ENCODE measurements at regions not wholly inside any gene's neighbourhood (a gene's known extent, or its start where the extent isn't known, plus 50 kb on each side); places are given as distances from the start of the nearest gene placed in this dataset.

GRCh38 chr4:184315675-184316359, 98.1 kb upstream of the ENPP6 start:
- Mint-ChIP-seq H3K4me1 (peaks cover 99% of the 10 kb centered on the region), H3K9me3 (no peaks in the 10 kb centered on the region), H3K27me3 (no peaks in the 10 kb centered on the region), H3K27ac (peak overlapping the region; percentile 45 to 93), H3K4me3 (peak overlapping the region; percentile 3 to 4)
- no peak for ATAC-seq
- DNase-seq = no peak

GRCh38 chr4:184313702-184314659, 96.3 kb upstream of the ENPP6 start:
- Mint-ChIP-seq H3K4me3 (peak overlapping the region; percentile 90 to 91), H3K4me1 (peaks cover 100% of the 10 kb centered on the region), H3K9me3 (no peaks in the 10 kb centered on the region), H3K27me3 (no peaks in the 10 kb centered on the region), H3K27ac (peak overlapping the region; percentile 99)
- peak; percentile 62 to 74 for DNase-seq
- ATAC-seq = peak; percentile 86

GRCh38 chr4:184313058-184313581, 95.4 kb upstream of the ENPP6 start:
- Mint-ChIP-seq H3K27ac (peak overlapping the region; percentile 99), H3K4me3 (peak overlapping the region; percentile 90 to 91), H3K4me1 (peaks cover 95% of the 10 kb centered on the region), H3K27me3 (no peaks in the 10 kb centered on the region), H3K9me3 (no peaks in the 10 kb centered on the region)
- peak in 1 of 2 donors; percentile 49 for DNase-seq
- peak; percentile 44 for ATAC-seq

GRCh38 chr4:184312126-184312525, 94.5 kb upstream of the ENPP6 start:
- no peaks in the 10 kb centered on the region for H3K9me3 Mint-ChIP-seq
- DNase-seq (no peak), ATAC-seq (no peak)
- peak overlapping the region; percentile 90 to 91 for H3K4me3 Mint-ChIP-seq
- no peaks in the 10 kb centered on the region for H3K27me3 Mint-ChIP-seq
- H3K4me1 Mint-ChIP-seq = peaks cover 90% of the 10 kb centered on the region
- peak overlapping the region; percentile 44 to 99 for H3K27ac Mint-ChIP-seq

- Mint-ChIP-seq H3K4me1 (peaks cover 85% of the 10 kb centered on the region), H3K27me3 (no peaks in the 10 kb centered on the region), H3K4me3 (peak overlapping the region; percentile 70 to 91), H3K9me3 (no peaks in the 10 kb centered on the region), H3K27ac (peak overlapping the region; percentile 35 to 90)
- ATAC-seq (no peak), DNase-seq (no peak)
These were observed 93.4 kb upstream of the ENPP6 start for GRCh38 chr4:184310881-184311709.

- no peaks in the 10 kb centered on the region for H3K9me3 Mint-ChIP-seq
- H3K4me1 Mint-ChIP-seq = peaks cover 75% of the 10 kb centered on the region
- H3K4me3 Mint-ChIP-seq = peak overlapping the region; percentile 70 to 91
- DNase-seq (peak in 1 of 2 donors; percentile 65), ATAC-seq (peak; percentile 63)
- no peaks in the 10 kb centered on the region for H3K27me3 Mint-ChIP-seq
- peak overlapping the region; percentile 55 to 86 for H3K27ac Mint-ChIP-seq
These were observed 92.5 kb upstream of the ENPP6 start for GRCh38 chr4:184310171-184310567.

GRCh38 chr4:184309241-184310170, 91.8 kb upstream of the ENPP6 start:
- no peaks in the 10 kb centered on the region for H3K27me3 Mint-ChIP-seq
- H3K4me3 Mint-ChIP-seq = peak overlapping the region; percentile 70 to 91
- DNase-seq = no peak
- peaks cover 69% of the 10 kb centered on the region for H3K4me1 Mint-ChIP-seq
- peak overlapping the region; percentile 35 to 55 for H3K27ac Mint-ChIP-seq
- H3K9me3 Mint-ChIP-seq = peaks cover 4 to 5% of the 10 kb centered on the region in 2 donors
- no peak for ATAC-seq

- H3K27ac Mint-ChIP-seq = no peak overlapping the region
These were observed 89.3 kb upstream of the ENPP6 start for GRCh38 chr4:184306949-184307348.

GRCh38 chr4:184306470-184306869, 88.8 kb upstream of the ENPP6 start:
- ATAC-seq (no peak), DNase-seq (no peak)
- Mint-ChIP-seq H3K9me3 (peaks cover 18 to 22% of the 10 kb centered on the region in 2 donors), H3K4me3 (no peak overlapping the region), H3K27ac (no peak overlapping the region), H3K27me3 (no peaks in the 10 kb centered on the region), H3K4me1 (peaks cover 38% of the 10 kb centered on the region)

More at GRCh38 chr4:184306949-184307348, 89.3 kb upstream of the ENPP6 start:
- no peak for ATAC-seq
- peaks cover 18 to 22% of the 10 kb centered on the region in 2 donors for H3K9me3 Mint-ChIP-seq
- H3K27me3 Mint-ChIP-seq = no peaks in the 10 kb centered on the region
- no peak for DNase-seq
- peaks cover 43% of the 10 kb centered on the region for H3K4me1 Mint-ChIP-seq
- no peak overlapping the region for H3K4me3 Mint-ChIP-seq

- Mint-ChIP-seq H3K27ac (no peak overlapping the region), H3K4me1 (no peaks in the 10 kb centered on the region), H3K4me3 (no peak overlapping the region), H3K27me3 (no peaks in the 10 kb centered on the region), H3K9me3 (peaks cover 18 to 22% of the 10 kb centered on the region in 2 donors)
- no peak for DNase-seq
- no peak for ATAC-seq
These were observed 83.1 kb upstream of the ENPP6 start for GRCh38 chr4:184300816-184301215.

- Mint-ChIP-seq H3K4me3 (no peak overlapping the region), H3K27me3 (no peaks in the 10 kb centered on the region), H3K27ac (peak overlapping the region in 1 of 2 donors; percentile 14), H3K4me1 (no peaks in the 10 kb centered on the region), H3K9me3 (peaks cover 5 to 7% of the 10 kb centered on the region in 2 donors)
- DNase-seq (no peak), ATAC-seq (no peak)
These were observed 80.6 kb upstream of the ENPP6 start for GRCh38 chr4:184298254-184298653.

GRCh38 chr4:184295206-184295605, 77.5 kb upstream of the ENPP6 start:
- Mint-ChIP-seq H3K27ac (no peak overlapping the region), H3K27me3 (no peaks in the 10 kb centered on the region), H3K4me1 (peaks cover 7% of the 10 kb centered on the region), H3K9me3 (no peaks in the 10 kb centered on the region), H3K4me3 (no peak overlapping the region)
- ATAC-seq (no peak), DNase-seq (no peak)

- Mint-ChIP-seq H3K9me3 (no peaks in the 10 kb centered on the region), H3K4me1 (peaks cover 12% of the 10 kb centered on the region), H3K27me3 (no peaks in the 10 kb centered on the region), H3K27ac (no peak overlapping the region), H3K4me3 (no peak overlapping the region)
- ATAC-seq (no peak), DNase-seq (no peak)
These were observed 77.0 kb upstream of the ENPP6 start for GRCh38 chr4:184294606-184295133.

GRCh38 chr4:184293552-184293951, 75.9 kb upstream of the ENPP6 start:
- Mint-ChIP-seq H3K27me3 (no peaks in the 10 kb centered on the region), H3K4me3 (no peak overlapping the region), H3K4me1 (peaks cover 24% of the 10 kb centered on the region), H3K27ac (no peak overlapping the region), H3K9me3 (no peaks in the 10 kb centered on the region)
- no peak for ATAC-seq
- no peak for DNase-seq

Measured in stimulated activated naive CD8-positive, alpha-beta T cell treated with anti-CD3 and anti-CD28 coated beads, Interleukin-15, amount 100 ng/mL, for 72 hours (primary cell).